A172 (cell line): ENCODE measurements at regions not wholly inside any gene's neighbourhood (a gene's known extent, or its start where the extent isn't known, plus 50 kb on each side); places are given as distances from the start of the nearest gene placed in this dataset.
"Not testable (repeated sequence)": the region's sequence is repeated elsewhere in the genome, so short reads cannot be mapped to it uniquely, and the experiment has no call there.

ENCODE experiments used
- DNase-seq: peaks from one replicate; pipeline ENCODE4 v3.0.0-alpha.2; 2015; ENCODE audit warnings: low spot score

GRCh38 chr4:49227941-49228340 is 241.9 kb downstream of the CWH43 start:
- not testable (repeated sequence) for DNase-seq

- DNase-seq = not testable (repeated sequence)
Measured at GRCh38 chr4:49229243-49229642, 243.2 kb downstream of the CWH43 start.

GRCh38 chr4:49229713-49230112 is 243.6 kb downstream of the CWH43 start:
- not testable (repeated sequence) for DNase-seq

GRCh38 chr4:49233346-49233745 is 247.3 kb downstream of the CWH43 start:
- DNase-seq = not testable (repeated sequence)

GRCh38 chr4:49233749-49234148 is 247.7 kb downstream of the CWH43 start:
- not testable (repeated sequence) for DNase-seq

- DNase-seq = not testable (repeated sequence)
Measured at GRCh38 chr4:49234382-49234781, 248.3 kb downstream of the CWH43 start.

- not testable (repeated sequence) for DNase-seq
Measured at GRCh38 chr4:49235413-49236160, 249.5 kb downstream of the CWH43 start.

GRCh38 chr4:49236474-49236873 is 250.4 kb downstream of the CWH43 start:
- DNase-seq = not testable (repeated sequence)

- not testable (repeated sequence) for DNase-seq
Measured at GRCh38 chr4:49241295-49241694, 255.2 kb downstream of the CWH43 start.

GRCh38 chr4:49262786-49263185 is 276.7 kb downstream of the CWH43 start:
- not testable (repeated sequence) for DNase-seq

- not testable (repeated sequence) for DNase-seq
Measured at GRCh38 chr4:49270435-49270834, 284.4 kb downstream of the CWH43 start.

GRCh38 chr4:49270912-49271311 is 284.8 kb downstream of the CWH43 start:
- not testable (repeated sequence) for DNase-seq

- DNase-seq = not testable (repeated sequence)
Measured at GRCh38 chr4:49285905-49286304, 299.8 kb downstream of the CWH43 start.

- DNase-seq = peak; percentile 22
Measured at GRCh38 chr4:49286926-49287745, 301.1 kb downstream of the CWH43 start.

GRCh38 chr4:49287893-49288292 is 301.8 kb downstream of the CWH43 start:
- DNase-seq = peak; percentile 46

- peak; percentile 28 for DNase-seq
Measured at GRCh38 chr4:49288796-49289195, 302.7 kb downstream of the CWH43 start.

GRCh38 chr4:49314815-49315214 is 328.7 kb downstream of the CWH43 start:
- DNase-seq = not testable (repeated sequence)

GRCh38 chr4:49320725-49321410 is 334.8 kb downstream of the CWH43 start:
- DNase-seq = not testable (repeated sequence)

- not testable (repeated sequence) for DNase-seq
Measured at GRCh38 chr4:49321511-49322300, 335.6 kb downstream of the CWH43 start.

GRCh38 chr4:49322610-49323572 is 336.8 kb downstream of the CWH43 start:
- DNase-seq = not testable (repeated sequence)
